22Rv1 (cell line): ENCODE measurements at regions not wholly inside any gene's neighbourhood (a gene's known extent, or its start where the extent isn't known, plus 50 kb on each side); places are given as distances from the start of the nearest gene placed in this dataset.

Source experiments
- ZFX ChIP-seq: fragments of 450-650 bp; IDR thresholded peaks from 2 replicates; pipeline ENCODE4 v1.6.1; 2017; ENCODE audit warnings: antibody characterized with exemption, borderline replicate concordance
- TF ChIP-seq, protein P1 (sequence below): fragments of 450-650 bp; IDR thresholded peaks from 2 replicates; pipeline ENCODE4 v1.5.1; 2017; ENCODE audit warnings: mild to moderate bottlenecking

DNA sequence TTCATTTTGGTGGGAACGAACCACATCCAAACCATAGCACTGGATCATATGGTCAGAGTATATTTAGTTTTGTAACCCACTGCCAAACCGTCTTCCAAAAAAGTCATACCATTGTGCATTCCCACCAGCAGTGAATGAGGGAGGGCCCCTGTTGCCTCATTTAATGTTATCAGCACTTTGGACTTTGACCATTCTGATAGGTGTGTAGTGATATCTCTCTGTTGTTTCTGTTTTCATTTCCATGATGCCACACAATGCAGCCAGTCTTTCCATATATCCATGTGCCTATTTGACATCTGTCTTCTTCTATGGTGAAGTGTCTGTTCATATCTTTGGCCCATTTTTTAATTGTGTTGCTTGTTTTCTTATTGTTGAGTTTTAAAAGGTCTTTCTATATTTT, 105.0 kb upstream of the PPP2R2D start:
- TF ChIP-seq, protein P1, sequence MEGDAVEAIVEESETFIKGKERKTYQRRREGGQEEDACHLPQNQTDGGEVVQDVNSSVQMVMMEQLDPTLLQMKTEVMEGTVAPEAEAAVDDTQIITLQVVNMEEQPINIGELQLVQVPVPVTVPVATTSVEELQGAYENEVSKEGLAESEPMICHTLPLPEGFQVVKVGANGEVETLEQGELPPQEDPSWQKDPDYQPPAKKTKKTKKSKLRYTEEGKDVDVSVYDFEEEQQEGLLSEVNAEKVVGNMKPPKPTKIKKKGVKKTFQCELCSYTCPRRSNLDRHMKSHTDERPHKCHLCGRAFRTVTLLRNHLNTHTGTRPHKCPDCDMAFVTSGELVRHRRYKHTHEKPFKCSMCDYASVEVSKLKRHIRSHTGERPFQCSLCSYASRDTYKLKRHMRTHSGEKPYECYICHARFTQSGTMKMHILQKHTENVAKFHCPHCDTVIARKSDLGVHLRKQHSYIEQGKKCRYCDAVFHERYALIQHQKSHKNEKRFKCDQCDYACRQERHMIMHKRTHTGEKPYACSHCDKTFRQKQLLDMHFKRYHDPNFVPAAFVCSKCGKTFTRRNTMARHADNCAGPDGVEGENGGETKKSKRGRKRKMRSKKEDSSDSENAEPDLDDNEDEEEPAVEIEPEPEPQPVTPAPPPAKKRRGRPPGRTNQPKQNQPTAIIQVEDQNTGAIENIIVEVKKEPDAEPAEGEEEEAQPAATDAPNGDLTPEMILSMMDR: no peak
- TF ChIP-seq ZFX: no peak
